SW480 (cell line): ENCODE measurements at regions not wholly inside any gene's neighbourhood (a gene's known extent, or its start where the extent isn't known, plus 50 kb on each side); places are given as distances from the start of the nearest gene placed in this dataset.
"Not testable (repeated sequence)": the region's sequence is repeated elsewhere in the genome, so short reads cannot be mapped to it uniquely, and the experiment has no call there.

Source experiments
- DNase-seq: peaks from one replicate; pipeline ENCODE4 v3.0.0-alpha.2; 2016; ENCODE audit warnings: low spot score

DNA sequence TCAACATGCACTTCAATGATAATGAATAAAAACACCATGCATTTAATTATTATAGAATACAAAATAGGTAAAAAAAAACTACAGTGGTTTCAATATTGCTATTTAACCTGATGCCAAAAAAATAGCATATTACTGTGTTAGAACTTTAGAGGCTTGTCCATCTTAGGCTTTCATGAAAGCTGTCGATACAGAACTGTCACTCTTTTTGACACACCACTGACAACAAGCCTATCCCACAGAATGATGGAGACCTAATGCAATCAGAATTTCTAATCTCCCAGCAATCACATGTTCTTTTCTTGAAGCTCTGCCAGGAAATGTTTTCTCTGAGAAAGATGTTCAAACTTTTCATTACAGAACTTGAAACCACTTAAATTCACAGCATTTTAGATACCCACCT, 490.3 kb upstream of the EPHA6 start:
- no peak for DNase-seq

GRCh38 chr3:96330795-96331194, 483.6 kb upstream of the EPHA6 start:
- DNase-seq, result no peak

DNA sequence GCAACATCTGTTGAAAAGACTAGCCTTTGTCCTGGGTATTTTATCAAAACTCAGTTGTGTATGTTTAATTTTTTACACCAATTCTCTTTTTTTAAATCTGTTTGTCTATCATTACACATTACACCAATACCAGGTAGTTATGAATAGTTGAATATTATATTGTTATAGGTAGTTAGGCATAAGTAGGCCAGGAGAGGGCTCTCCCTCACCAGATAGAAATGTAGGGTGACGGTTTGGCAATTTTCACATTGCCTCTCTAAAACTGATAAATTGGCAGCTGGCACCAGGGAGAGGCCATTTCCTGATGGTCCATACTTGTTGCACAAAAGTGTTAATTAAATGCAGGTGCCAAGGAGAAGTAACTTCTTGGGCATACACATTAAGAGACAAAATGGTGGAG, 483.1 kb upstream of the EPHA6 start:
- DNase-seq, result no peak

DNA sequence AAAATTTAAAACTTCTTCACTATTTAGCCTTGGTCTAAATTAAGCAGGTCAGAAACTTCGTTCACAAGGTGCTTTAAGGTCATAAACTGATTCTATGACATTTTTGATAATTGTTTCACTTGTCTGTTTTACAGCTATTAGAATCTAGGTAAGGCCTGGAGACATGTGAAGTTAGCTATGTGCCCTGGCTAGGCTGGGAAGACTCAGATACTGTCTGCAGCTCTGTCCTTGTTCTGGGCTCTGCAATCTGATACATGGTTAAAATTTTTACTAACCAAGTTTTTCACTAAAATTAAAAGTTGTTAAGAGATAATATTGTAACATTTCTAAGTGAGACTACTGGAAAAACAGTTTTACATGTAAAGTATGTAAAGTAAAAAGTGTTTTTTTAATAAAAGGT, 479.6 kb upstream of the EPHA6 start:
- DNase-seq, result no peak

GRCh38 chr3:96347289-96347688, 467.1 kb upstream of the EPHA6 start:
- DNase-seq, result no peak

- not testable (repeated sequence) for DNase-seq
These were observed 462.8 kb upstream of the EPHA6 start for GRCh38 chr3:96351598-96351997.

DNA sequence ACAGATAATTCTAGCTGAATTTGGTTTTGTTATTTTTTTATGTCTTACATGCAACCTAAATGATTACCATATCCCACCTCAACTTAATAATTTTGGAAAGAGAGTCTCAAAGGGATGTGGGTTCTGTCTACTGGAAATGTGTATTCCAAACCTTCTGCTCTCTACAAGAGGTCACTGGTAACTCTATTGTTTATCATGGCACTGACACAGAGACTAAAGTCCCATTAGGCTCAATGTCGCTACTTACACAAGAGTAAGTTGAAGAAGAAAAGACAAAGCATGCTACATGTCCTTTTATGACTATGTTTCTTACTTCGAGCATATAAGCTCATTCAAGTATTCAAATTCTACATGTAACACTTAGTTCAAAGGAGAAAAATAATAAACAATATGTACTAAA, 460.3 kb upstream of the EPHA6 start:
- DNase-seq, result no peak

DNA sequence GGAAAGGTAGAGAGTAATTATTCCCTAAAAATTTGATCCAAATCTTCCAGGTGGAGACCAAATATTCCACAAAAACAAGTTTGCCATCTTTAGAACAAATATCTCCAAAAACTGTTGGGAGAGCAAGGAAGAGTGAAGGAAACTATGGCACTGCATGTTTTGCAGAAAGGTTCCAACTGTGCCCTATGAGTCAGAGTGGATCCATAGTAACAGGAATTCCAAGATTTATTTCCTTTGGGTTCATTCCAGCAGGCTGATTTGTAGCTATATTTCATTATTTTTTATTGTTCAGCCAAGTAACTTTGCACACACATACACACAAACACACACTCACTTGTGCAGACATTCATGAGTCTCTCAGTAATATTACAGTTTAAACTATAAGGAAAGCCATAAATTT, 459.7 kb upstream of the EPHA6 start:
- DNase-seq, result no peak

DNA sequence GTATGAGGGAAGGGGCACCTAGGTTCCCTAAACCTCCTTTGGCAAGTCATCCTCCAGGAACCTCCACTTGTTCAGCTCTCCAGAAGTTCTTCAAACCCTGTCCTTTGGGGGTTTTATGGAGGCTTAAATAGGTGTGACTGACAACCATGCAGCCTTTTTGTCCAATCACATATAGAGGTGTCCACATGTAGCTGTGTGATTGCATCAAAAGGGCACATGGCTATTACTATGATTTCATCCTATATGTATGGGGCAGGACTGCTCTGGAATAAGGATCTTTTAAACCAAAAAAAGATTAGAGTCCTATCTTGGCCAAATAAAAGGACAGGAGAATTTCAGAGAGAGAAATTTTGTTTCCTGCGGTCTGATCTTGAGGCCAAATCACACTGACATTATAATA, 453.2 kb upstream of the EPHA6 start:
- DNase-seq, result no peak

- no peak for DNase-seq
These were observed 443.8 kb upstream of the EPHA6 start for GRCh38 chr3:96370637-96371036.

GRCh38 chr3:96410006-96410730, 404.2 kb upstream of the EPHA6 start:
- DNase-seq, result no peak

- DNase-seq, result no peak
These were observed 397.7 kb upstream of the EPHA6 start for GRCh38 chr3:96416549-96417255.

GRCh38 chr3:96428097-96428496, 386.3 kb upstream of the EPHA6 start:
- DNase-seq, result no peak

- DNase-seq, result no peak
These were observed 384.3 kb upstream of the EPHA6 start for GRCh38 chr3:96430079-96430478.

- no peak for DNase-seq
These were observed 379.7 kb upstream of the EPHA6 start for GRCh38 chr3:96434651-96435050.

- no peak for DNase-seq
These were observed 365.0 kb upstream of the EPHA6 start for GRCh38 chr3:96449346-96449745.

DNA sequence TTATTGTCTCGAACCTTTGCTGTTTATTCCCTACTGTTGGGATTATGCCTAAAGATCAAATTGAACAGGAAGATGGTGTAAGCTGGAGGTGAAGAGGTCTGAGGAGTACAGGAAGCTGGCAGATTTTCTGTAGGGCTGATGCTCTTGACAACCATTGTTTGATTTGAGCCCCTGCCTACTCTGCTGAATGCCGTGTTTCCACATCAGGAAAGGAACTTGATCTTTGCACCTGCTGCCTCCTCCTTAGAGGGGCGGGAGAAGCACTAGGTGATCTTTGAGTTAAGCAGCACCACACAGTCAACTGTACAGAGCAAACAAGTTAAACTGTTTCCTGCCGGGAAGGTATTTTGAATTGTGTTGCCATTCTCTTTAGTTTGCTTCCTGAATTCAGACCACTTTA, 364.6 kb upstream of the EPHA6 start:
- DNase-seq, result no peak

DNA sequence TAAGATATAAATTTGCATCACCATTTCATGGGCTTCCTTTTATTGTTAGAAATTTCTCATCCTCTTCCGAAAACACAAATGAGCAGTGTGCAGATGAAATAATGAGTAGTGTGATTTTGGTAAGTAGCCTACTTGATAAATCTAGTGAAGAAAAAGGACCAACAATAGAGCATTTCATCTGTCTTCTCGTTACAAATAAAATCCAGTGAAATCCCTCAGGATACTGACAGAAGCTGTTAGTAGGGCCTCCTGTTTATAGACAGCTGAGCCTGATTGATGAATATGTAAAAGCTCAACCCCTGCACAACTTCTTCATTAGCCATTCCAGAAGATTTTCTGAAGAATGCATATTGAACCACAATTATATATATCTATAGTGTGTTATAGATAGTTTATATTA, 363.7 kb upstream of the EPHA6 start:
- no peak for DNase-seq

DNA sequence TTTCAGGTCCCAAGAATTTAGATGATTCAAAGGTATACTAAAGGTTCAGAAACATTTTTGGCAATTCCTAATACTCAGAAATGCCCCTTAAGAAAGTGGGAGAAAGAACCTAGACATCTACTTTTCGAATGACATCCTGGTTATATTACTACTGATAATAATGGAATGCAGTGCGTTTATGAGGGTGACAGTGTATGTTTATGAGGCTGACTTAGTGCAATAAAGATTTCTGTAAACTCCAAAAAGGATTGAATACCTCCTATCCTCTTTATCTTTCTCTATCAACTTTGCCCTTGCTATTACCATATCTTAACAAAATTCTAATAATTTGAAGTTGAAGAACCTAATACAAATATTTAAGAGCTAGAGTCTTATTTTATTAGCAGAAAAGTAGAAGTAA, 348.9 kb upstream of the EPHA6 start:
- DNase-seq, result no peak

GRCh38 chr3:96466441-96466840, 348.0 kb upstream of the EPHA6 start:
- no peak for DNase-seq

GRCh38 chr3:96467639-96468038, 346.8 kb upstream of the EPHA6 start:
- no peak for DNase-seq

DNA sequence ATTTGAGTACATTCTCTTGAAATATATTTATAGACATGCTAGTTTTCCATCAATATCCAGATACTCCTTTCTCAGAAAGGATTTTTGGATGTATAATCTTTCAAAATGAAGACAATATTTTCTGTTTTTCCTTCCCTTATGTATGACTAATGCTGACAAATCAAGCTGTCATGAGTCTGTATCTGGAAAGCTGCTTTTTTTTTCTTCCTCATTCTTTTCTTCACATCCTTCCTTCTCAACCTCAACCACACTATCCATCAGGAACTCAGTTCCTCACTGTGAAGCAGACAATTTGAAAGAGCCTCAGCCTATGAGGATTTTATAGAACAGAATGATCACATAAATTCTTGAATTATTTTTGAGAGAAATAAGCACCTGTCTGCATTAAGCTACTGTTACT, 335.9 kb upstream of the EPHA6 start:
- no peak for DNase-seq

DNA sequence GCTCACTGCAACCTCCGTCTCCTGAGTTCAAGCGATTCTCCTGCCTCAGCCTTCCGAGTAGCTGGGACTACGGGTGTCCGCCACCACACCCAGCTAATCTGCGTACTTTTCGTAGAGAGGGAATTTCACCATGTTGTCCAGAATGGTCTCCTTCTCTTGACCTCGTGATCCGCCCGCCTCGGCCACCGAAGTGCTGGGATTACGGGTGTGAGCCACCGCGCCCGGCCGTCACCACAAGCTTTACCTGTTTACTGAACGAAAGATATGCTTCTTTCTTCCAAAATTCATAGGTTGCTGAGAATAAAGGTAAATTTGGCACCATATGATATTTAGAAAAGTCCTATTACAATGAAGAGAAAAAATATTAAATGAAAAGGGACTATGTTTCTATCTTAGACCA, 333.5 kb upstream of the EPHA6 start:
- DNase-seq, result no peak

- DNase-seq, result not testable (repeated sequence)
These were observed 331.2 kb upstream of the EPHA6 start for GRCh38 chr3:96483191-96483590.
